ENCODE measurements at regions not wholly inside any gene's neighbourhood (a gene's known extent, or its start where the extent isn't known, plus 50 kb on each side); places are given as distances from the start of the nearest gene placed in this dataset.
A peak's percentile ranks its signal among the peaks of the same experiment; 100 is the strongest.

DNA sequence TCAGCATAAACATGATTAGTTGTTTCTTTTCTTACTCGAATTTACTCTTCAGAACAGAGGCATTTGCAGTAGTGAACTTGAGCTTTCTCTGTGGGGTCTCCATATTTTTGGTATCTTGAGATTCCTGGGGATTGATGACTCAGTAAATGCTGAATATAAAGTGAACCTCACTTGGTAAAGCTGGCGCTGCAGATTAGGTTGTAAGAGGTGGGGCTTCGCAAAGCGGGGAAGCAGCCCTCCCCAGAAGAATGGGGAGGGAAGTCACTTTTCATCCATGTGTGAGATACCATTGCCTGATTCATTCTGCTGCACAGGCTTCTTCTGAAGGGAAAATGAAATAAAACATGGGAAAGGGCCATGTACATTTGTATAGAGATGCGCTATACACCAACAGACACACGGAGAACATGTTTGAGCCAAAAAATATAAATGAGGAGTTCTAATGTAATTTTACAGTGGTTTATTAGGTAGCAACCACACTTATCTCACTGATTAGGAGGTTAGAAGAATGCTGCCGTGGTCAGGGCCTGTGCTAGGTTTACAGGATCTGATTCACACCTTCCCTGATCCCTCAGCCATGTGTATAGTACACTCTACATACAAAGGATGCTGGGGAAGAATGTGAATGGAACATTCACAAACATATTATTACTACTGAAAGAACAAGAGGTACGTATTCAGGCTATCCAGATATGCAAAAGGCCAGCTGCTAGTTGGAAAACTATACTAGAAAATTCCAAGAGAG lies 63.5 kb downstream of the DNTTIP2 start:
- Mint-ChIP-seq H3K27ac (no peak overlapping the region), H3K4me1 (peaks cover 21% of the 10 kb centered on the region), H3K4me3 (no peak overlapping the region), H3K36me3 (no peaks in the 10 kb centered on the region), H3K27me3 (no peaks in the 10 kb centered on the region), H3K9me3 (no peaks in the 10 kb centered on the region)
- no peak for DNase-seq
- CTCF ChIA-PET: interaction anchor here (0.6 to 10.7 kb wide), 11 partner anchors 11 to 512 kb away, joined by 3 to 297 read pairs (median 4); no protein-coding TSS in a partner anchor

- H3K27me3 Mint-ChIP-seq: no peaks in the 10 kb centered on the region
- H3K36me3 Mint-ChIP-seq: no peaks in the 10 kb centered on the region
- H3K27ac Mint-ChIP-seq: no peak overlapping the region
- CTCF ChIA-PET: interaction anchor here (0.7 to 10.7 kb wide), 12 partner anchors 9 to 511 kb away, joined by 3 to 297 read pairs (median 4); no protein-coding TSS in a partner anchor
- no peak for DNase-seq
- H3K9me3 Mint-ChIP-seq: no peaks in the 10 kb centered on the region
- peaks cover 21% of the 10 kb centered on the region for H3K4me1 Mint-ChIP-seq
- H3K4me3 Mint-ChIP-seq: no peak overlapping the region
Measured at GRCh38 chr1:93814795-93815340, 64.1 kb downstream of the DNTTIP2 start.

DNA sequence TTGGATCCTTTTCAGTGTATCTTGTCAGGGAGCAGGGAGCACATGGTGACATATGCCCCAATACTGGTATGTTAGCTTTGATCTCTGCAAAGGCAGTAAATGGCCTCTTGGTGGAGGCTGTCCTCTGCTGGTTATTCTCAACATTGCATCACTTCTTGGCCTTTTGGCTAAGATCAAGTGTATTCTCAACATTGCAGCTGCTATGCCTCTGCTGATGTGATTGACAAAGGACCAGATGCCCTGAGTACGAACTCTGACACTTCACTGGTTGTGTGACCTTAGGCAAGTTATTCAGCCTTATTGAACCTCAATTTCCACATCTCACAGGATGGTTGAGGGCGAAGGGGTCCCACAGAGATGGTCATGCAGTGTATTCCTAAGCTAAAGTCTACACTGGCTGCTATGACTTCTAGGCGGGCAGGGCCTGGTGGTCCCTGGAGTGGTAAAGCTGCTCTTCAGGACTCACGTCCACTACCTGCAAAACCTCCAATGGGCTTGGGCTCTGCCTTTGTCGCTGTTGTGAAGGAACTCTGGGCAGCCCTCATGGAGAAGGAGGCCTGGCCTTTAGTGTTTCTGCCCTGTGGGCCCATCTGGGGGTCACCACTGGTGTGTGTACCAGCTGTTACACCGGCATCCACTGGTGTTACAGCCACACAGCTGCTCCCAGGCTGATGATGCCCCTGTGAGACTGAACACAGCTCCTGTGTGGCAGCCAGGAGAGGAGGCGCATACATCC lies 64.8 kb downstream of the DNTTIP2 start:
- Mint-ChIP-seq H3K9me3 (no peaks in the 10 kb centered on the region), H3K27me3 (no peaks in the 10 kb centered on the region), H3K4me1 (peaks cover 21% of the 10 kb centered on the region), H3K27ac (no peak overlapping the region), H3K4me3 (no peak overlapping the region), H3K36me3 (no peaks in the 10 kb centered on the region)
- peak; percentile 72 for DNase-seq
- CTCF ChIA-PET: interaction anchor here (0.6 to 10.7 kb wide), 28 partner anchors 9 to 511 kb away, joined by 3 to 297 read pairs (median 3); partner anchors contain the start of gene BCAR3

GRCh38 chr1:93813076-93813475 lies 65.9 kb downstream of the DNTTIP2 start:
- no peak overlapping the region for H3K27ac Mint-ChIP-seq
- CTCF ChIA-PET: interaction anchor here (0.9 to 10.7 kb wide), 11 partner anchors 11 to 373 kb away, joined by 3 to 297 read pairs (median 4); partner anchors contain the start of gene BCAR3

DNA sequence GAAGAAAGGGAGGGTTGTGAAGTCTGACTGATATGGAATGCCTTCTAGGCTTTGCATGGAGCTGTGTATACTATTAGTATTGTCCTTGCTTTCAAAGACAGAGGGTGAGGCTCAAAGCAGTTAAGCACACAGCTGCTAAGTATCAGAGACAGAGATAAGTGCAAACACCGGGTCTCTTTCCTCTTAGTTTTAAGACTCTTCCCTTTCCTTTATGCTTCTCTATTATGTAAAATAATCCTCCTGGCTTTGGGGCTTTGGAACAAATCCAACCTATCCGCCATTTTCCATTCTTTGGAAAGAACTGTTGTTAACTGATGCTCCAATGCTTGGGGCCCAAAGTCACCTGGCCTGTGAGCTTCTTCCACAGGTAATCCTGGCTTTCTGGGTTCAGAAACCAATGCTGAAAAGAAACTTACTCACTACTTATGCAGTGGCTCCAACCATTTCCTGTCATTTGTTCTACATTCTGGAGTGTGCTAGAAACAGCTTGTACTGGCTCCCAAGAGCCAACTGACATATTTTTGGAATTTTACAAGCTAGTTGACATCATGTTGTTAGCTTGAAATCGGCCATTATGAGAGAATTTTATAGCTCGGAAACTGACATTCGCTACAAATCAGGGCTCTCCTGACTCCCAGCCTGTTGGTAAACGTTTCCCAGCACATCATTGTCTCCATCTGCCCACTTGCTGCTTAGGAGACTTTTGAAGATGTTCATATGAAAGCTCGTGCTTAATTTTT lies 67.5 kb downstream of the DNTTIP2 start:
- no peaks in the 10 kb centered on the region for H3K9me3 Mint-ChIP-seq
- CTCF ChIA-PET: interaction anchor here (0.7 to 10.7 kb wide), 5 partner anchors 17 to 183 kb away, joined by 3 to 297 read pairs (median 4); partner anchors contain the start of gene BCAR3
- peaks cover 6% of the 10 kb centered on the region for H3K27me3 Mint-ChIP-seq
- H3K4me3 Mint-ChIP-seq: no peak overlapping the region
- no peak for DNase-seq
- no peak overlapping the region for H3K27ac Mint-ChIP-seq
- H3K36me3 Mint-ChIP-seq: no peaks in the 10 kb centered on the region
- H3K4me1 Mint-ChIP-seq: no peaks in the 10 kb centered on the region

More at GRCh38 chr1:93813076-93813475, 65.9 kb downstream of the DNTTIP2 start:
- DNase-seq: no peak
- peaks cover 14% of the 10 kb centered on the region for H3K4me1 Mint-ChIP-seq
- no peaks in the 10 kb centered on the region for H3K27me3 Mint-ChIP-seq
- H3K9me3 Mint-ChIP-seq: no peaks in the 10 kb centered on the region
- H3K36me3 Mint-ChIP-seq: no peaks in the 10 kb centered on the region
- H3K4me3 Mint-ChIP-seq: no peak overlapping the region

DNA sequence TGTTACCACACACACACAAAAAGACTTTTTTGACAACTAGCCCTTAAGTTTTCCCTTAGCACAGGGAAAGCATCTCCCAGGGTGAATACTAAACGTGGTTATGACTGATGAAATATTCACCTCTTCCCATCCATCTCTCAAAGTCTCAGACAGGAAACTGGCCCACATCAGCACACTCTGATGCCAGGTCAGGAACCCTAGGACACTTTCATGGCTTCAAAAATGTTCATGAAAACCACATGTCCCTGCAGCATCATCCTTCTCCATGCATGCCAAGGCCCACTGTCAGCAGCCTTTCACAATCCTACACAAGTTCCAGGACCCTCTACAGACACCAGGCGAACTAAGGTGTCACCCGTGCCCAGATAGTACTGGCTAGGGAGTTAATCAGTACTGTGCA lies 68.7 kb downstream of the DNTTIP2 start:
- H3K4me1 Mint-ChIP-seq: no peaks in the 10 kb centered on the region
- peaks cover 6% of the 10 kb centered on the region for H3K27me3 Mint-ChIP-seq
- H3K36me3 Mint-ChIP-seq: no peaks in the 10 kb centered on the region
- H3K27ac Mint-ChIP-seq: no peak overlapping the region
- no peaks in the 10 kb centered on the region for H3K9me3 Mint-ChIP-seq
- CTCF ChIA-PET: interaction anchor here (0.9 to 10.7 kb wide), 3 partner anchors 34 to 181 kb away, joined by 3 to 297 read pairs (median 73); no protein-coding TSS in a partner anchor
- H3K4me3 Mint-ChIP-seq: no peak overlapping the region
- no peak for DNase-seq

GRCh38 chr1:93808871-93809270 lies 70.1 kb downstream of the DNTTIP2 start:
- no peak for DNase-seq
- CTCF ChIA-PET: no interaction called here
- peaks cover 6% of the 10 kb centered on the region for H3K27me3 Mint-ChIP-seq
- H3K27ac Mint-ChIP-seq: no peak overlapping the region
- no peaks in the 10 kb centered on the region for H3K4me1 Mint-ChIP-seq
- no peak overlapping the region for H3K4me3 Mint-ChIP-seq
- no peaks in the 10 kb centered on the region for H3K36me3 Mint-ChIP-seq
- no peaks in the 10 kb centered on the region for H3K9me3 Mint-ChIP-seq

GRCh38 chr1:93807311-93807930 lies 71.6 kb downstream of the DNTTIP2 start:
- no peak overlapping the region for H3K4me3 Mint-ChIP-seq
- DNase-seq: no peak
- CTCF ChIA-PET: no interaction called here
- H3K9me3 Mint-ChIP-seq: no peaks in the 10 kb centered on the region
- H3K4me1 Mint-ChIP-seq: no peaks in the 10 kb centered on the region
- no peaks in the 10 kb centered on the region for H3K36me3 Mint-ChIP-seq
- H3K27ac Mint-ChIP-seq: no peak overlapping the region
- peaks cover 8% of the 10 kb centered on the region for H3K27me3 Mint-ChIP-seq

GRCh38 chr1:93805027-93805610 lies 73.9 kb downstream of the DNTTIP2 start:
- no peak overlapping the region for H3K4me3 Mint-ChIP-seq
- H3K27me3 Mint-ChIP-seq: peaks cover 10% of the 10 kb centered on the region
- no peaks in the 10 kb centered on the region for H3K36me3 Mint-ChIP-seq
- H3K9me3 Mint-ChIP-seq: no peaks in the 10 kb centered on the region
- H3K27ac Mint-ChIP-seq: no peak overlapping the region
- no peaks in the 10 kb centered on the region for H3K4me1 Mint-ChIP-seq
- CTCF ChIA-PET: interaction anchor here (0.8 kb wide), 1 partner anchor 9 kb away, joined by 3 read pairs; no protein-coding TSS in a partner anchor
- no peak for DNase-seq

DNA sequence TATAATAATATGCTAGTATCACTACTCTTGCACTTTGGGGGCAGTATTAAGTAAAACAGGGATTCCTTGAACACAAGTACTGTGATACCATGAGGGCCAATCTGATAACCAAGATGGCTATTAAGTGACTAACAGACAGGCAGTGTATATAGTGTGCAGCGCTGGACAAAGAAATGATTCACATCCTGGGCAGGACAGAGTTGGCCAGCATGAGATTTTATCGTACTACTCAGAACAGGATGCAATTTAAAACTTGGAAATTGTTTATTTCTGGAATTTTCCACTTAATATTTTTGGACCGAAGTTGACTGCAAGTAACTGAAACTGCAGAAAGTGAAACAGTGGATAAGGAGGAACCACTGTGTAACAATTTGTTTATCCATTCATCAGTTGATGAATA lies 74.6 kb downstream of the DNTTIP2 start:
- Mint-ChIP-seq H3K27me3 (peaks cover 10% of the 10 kb centered on the region), H3K27ac (no peak overlapping the region), H3K4me3 (no peak overlapping the region), H3K36me3 (no peaks in the 10 kb centered on the region), H3K9me3 (no peaks in the 10 kb centered on the region), H3K4me1 (no peaks in the 10 kb centered on the region)
- no peak for DNase-seq
- CTCF ChIA-PET: interaction anchor here (0.8 to 0.9 kb wide), 2 partner anchors 10 to 175 kb away, joined by 3 read pairs; no protein-coding TSS in a partner anchor

- CTCF ChIA-PET: interaction anchor here (1.4 kb wide), 1 partner anchor 12 kb away, joined by 4 read pairs; no protein-coding TSS in a partner anchor
- Mint-ChIP-seq H3K4me3 (no peak overlapping the region), H3K9me3 (no peaks in the 10 kb centered on the region), H3K36me3 (no peaks in the 10 kb centered on the region), H3K4me1 (no peaks in the 10 kb centered on the region), H3K27ac (no peak overlapping the region), H3K27me3 (peaks cover 4% of the 10 kb centered on the region)
- no peak for DNase-seq
Measured at GRCh38 chr1:93801471-93801870, 77.5 kb downstream of the DNTTIP2 start.

DNA sequence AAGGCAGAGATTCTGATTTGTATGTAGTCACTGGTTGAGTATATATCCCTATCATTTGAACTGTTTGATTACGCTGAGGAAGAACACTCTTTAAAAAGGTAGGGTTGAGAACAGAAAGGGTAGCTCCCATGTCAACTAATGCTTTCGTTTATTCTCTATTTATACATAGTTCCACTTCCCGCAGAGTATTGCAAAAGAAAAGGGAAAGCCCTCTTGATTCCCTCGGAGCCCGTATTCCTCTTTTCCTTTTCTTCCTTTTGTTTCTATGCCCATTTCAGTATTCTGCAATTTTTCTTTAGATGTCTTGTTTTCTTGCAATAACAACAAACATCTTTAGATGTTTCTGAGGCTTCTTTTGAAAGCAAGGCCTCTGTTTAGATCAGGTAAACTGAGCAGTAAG lies 78.2 kb downstream of the DNTTIP2 start:
- peaks cover 4% of the 10 kb centered on the region for H3K27me3 Mint-ChIP-seq
- no peak overlapping the region for H3K27ac Mint-ChIP-seq
- H3K9me3 Mint-ChIP-seq: no peaks in the 10 kb centered on the region
- H3K36me3 Mint-ChIP-seq: no peaks in the 10 kb centered on the region
- DNase-seq: no peak
- CTCF ChIA-PET: interaction anchor here (1.4 kb wide), 1 partner anchor 12 kb away, joined by 4 read pairs; no protein-coding TSS in a partner anchor
- H3K4me3 Mint-ChIP-seq: no peak overlapping the region
- H3K4me1 Mint-ChIP-seq: no peaks in the 10 kb centered on the region

- peaks cover 4% of the 10 kb centered on the region for H3K27me3 Mint-ChIP-seq
- CTCF ChIA-PET: no interaction called here
- no peak overlapping the region for H3K27ac Mint-ChIP-seq
- H3K4me3 Mint-ChIP-seq: no peak overlapping the region
- no peak for DNase-seq
- no peaks in the 10 kb centered on the region for H3K36me3 Mint-ChIP-seq
- H3K4me1 Mint-ChIP-seq: no peaks in the 10 kb centered on the region
- no peaks in the 10 kb centered on the region for H3K9me3 Mint-ChIP-seq
Measured at GRCh38 chr1:93798291-93798690, 80.7 kb downstream of the DNTTIP2 start.
